ENCODE measurements at regions not wholly inside any gene's neighbourhood (a gene's known extent, or its start where the extent isn't known, plus 50 kb on each side); places are given as distances from the start of the nearest gene placed in this dataset.
A peak's percentile ranks its signal among the peaks of the same experiment; 100 is the strongest.
"Not testable (repeated sequence)": the region's sequence is repeated elsewhere in the genome, so short reads cannot be mapped to it uniquely, and the experiment has no call there.

DNA sequence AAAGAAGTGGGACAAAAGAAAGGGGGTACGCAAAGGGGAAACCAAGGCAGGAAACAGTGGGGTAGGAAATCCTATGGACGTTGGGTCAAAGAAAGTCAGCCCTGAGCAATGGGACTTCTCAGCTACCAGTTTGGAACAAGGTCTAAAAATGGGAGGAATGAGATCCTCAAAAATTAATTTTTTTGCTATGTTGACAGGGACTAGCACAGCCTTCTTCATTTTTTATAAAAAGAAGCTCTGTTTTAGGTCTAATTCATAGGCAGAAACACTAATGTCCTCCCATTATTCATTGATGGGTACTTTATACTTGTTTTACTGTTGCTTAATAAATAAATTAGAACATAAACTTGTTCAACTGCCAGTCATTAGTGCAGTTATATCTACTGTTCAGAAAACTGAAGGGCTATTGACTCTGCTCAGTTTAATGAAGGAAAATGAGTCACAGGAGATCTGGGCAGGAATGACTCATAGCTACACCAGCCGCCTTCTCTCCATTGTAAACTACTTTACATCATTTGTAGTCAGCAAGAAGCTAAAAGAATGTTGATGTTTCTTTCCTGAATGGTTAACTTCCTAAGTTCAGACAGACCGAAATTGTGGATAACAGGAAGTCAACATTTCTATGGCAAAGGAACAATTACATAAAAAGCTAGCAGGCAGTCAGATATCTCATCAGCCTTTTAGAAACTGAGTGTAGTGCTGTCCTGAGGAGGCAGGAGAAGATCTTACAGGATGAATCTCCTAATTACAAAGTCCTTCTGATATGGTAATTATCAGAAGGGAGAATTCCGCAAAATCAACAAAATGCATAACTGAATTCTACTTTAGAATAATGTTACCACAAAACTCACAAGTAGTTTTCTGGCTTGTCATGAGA is 356.4 kb upstream of the PKN2 start:
- DNase-seq = peak in 1 of 2 experiments; percentile 26

DNA sequence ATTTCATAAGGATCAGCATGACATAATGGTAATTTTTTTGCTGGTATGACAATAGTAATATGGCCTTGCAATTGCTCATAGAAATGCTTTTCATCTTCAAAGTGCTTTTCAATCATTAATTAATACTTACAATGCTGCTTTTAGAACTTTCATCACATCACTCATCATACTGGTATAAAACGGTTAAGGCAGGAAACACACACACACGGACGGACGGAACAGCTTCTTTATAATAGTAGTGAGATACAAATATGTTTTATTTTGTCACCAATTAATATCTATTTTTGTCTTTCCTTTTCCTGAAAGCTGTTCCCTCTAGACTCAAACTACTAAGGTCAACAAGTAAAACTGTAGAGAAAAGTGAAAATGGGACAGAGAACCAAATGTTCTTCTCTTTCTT is 353.9 kb upstream of the PKN2 start:
- no peak for DNase-seq

DNA sequence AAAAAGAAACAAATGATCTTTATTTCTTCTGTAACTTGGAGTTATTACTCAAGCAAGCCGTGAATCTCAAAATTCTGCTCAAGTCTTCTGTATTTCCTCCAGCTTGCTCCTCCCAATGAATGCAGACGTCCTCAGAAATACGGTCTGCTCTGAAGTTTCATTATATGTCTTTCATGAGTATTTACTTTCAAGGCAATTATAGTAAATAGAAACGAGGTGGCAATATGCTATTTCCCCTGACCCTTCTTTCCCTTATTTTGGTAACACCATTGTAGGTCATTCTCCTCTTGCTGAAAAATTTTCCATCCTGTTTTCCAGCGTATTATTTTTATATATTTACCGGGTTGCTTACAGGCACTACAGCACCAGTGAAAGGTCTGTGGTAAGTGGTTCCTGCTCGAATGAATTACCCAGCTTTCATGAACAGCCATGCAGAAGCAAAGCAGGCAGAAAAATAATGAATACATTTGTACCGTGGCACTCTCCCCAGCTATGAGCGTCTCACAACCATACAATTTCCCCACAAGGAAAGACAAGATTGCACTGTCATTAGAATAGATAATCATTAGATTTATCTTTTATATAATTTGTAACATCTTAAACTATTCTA is 350.9 kb upstream of the PKN2 start:
- no peak for DNase-seq

DNA sequence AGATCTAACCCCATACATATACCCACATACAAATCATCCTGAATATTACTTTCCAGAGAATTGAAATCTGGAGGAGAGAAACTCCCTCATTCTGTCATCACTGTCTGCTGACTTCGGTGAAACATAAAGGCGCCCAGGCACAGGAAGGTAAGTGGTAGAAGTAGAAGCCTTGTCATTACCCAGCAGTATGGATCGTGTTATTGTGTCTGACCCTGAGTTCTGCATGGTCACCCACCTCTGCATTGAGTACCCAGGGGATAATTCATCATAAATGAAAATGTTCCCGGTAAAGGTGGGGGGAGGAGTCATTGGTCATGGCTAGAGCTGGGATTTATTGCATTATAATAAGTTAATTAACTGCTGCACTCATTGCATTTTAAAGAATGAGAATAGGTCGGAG is 342.6 kb upstream of the PKN2 start:
- no peak for DNase-seq

DNA sequence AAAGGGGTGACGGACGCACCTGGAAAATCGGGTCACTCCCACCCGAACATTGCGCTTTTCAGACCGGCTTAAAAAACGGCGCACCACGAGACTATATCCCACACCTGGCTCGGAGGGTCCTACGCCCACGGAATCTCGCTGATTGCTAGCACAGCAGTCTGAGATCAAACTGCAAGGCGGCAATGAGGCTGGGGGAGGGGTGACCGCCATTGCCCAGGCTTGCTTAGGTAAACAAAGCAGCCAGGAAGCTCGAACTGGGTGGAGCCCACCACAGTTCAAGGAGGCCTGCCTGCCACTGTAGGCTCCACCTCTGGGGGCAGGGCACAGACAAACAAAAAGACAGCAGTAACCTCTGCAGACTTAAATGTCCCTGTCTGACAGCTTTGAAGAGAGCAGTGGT is 342.0 kb upstream of the PKN2 start:
- not testable (repeated sequence) for DNase-seq

DNA sequence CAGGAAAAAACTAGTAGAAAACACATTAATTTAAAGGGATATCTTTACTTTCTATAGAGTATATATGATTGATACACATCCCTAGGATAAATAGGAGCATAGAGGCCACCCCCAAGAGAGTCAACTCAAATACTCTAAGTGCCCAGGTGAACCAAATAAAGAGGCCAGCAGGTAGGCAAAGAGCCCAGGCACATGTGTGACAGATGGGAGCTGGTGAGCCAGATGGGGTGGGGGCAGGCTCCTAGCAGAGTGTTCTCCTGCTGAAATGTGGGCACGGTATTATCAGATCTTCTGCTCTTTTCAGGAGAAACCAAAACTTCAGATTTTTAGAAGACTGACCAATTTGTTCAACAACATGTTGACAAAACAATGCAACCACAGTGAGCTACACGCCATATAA is 333.4 kb upstream of the PKN2 start:
- no peak for DNase-seq

DNA sequence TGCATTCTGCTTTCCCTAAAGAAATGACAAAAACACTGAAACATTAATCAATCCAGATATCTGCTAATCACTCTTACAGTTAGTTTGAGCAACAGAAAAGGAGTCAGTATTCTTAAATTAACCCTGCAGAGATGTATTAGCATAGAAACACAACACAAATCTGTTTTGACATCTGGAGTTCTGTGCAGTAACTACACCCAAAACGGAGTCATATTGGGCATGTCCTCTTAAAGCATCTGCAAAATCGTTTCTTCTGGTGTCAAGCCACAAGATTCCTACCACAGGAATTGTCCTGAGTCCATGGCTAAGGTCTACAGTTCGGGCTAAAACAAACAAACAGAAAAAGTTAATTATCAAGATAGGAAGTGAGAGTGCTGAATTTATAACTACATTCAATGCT is 332.1 kb upstream of the PKN2 start:
- no peak for DNase-seq

DNA sequence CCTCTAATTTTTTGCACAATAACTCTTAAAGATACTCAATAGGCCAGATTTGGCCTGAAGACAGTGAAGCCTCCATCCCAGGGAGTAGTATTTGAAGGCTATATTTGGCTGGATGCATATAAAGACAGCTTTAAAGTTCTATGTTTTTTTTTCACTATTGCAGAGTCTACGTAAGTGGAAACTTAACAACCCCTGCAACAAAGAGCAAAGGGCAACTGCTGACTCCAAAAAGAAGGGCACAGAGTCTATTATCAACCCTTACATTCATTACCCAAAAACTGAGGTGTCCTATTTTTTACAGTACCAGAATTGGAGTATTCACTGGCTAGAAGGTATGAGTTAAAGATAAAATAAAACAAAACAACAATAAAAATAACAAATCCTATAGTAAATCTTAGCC is 329.8 kb upstream of the PKN2 start:
- DNase-seq = no peak

DNA sequence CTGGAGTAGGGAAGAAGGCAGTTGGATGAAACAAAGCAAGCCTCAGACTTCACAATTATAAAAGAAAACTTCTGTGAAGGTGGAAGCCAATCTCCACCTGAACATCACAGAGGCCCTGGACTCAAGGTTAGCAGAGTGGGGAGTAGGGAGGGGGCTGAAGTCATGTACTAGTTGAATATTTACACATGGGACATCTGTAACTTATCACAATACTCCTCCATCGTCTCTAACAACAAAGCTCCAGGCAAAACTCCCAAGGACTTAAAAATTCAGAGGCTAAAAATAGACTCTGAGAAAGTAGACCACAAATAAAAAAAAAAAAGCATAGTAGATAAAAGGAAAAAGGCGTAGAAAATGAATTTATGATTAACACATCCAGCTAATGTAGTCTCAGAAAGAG is 326.3 kb upstream of the PKN2 start:
- no peak for DNase-seq

DNA sequence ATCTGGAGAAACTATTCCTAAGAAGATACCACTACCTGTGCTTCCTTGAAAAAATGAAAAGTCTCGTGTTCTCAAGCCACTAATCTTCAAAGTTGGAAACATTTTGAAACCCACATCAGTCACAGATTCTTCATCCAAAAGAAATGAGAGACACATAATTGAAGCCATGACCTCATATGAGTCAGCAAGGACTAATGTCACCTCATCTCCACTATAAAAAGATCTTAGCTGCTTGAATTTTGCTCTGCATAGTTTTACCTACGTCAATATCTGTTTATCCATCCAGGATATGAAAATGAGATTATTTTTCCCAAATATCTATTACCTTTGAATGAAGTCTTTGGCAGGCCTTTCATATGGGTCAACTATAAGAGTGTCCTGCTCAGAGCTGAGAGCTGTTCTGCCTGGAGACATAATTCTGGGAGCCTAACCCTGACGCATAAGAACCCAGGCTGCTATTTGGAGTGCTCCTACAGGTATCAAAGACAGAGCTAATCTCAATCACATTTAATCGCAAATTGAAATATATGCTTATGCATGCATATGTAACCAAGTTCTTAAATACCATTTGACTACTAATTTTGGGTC is 312.5 kb upstream of the PKN2 start:
- no peak for DNase-seq

DNA sequence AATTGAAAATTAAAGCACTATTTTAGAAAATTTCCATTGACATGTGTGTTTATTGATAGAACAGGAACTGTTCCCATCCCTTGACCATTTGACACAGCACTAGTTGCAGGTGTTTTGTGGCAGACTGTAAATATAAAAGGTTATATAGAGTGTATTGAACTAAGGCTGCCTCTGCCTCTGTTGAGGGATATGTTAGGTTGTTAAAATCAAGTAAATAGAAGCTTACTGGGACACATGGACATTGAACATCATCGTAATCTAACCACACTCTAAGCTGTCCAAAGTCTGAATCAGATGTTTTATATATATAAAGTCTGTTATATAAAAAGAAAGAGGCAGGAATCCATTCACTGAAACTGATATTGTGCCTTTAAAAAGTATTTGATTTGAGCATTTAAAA is 308.1 kb upstream of the PKN2 start:
- DNase-seq = no peak

DNA sequence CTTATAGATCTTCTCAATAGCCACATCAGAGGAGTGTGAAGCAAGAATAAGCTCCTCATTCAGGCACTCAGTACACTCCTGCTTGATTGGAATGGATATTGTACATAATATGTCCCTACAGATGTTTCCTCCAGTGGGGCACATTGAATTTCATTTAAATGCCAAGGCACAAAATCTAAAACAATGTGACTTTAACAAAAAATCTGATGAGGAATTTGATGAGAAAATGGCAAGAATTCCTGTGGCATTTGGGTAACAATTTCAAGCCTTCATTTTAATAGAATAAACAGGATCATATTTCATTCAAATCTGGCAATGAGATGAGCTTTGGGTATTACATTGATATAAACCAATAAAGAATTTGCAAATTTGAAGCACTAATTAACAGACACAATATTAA is 307.7 kb upstream of the PKN2 start:
- no peak for DNase-seq

DNA sequence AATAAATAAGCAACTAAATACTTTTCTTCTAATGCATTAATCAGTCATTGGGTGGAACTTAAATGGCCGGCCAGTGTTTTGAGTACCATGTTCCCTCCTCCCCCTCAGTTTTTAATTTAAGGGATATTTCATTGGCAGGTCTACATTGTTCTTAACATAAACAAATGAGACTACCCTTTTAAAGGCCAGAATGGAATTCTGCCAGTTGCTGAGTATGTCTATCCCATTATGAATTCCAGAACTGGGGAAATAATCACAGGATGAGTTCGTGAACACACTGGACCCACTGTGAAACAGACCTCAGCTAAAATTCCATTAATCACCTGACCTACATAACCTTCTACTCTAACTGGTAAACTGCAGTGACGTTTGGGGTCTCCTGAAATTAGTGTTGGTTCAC is 305.5 kb upstream of the PKN2 start:
- no peak for DNase-seq

DNA sequence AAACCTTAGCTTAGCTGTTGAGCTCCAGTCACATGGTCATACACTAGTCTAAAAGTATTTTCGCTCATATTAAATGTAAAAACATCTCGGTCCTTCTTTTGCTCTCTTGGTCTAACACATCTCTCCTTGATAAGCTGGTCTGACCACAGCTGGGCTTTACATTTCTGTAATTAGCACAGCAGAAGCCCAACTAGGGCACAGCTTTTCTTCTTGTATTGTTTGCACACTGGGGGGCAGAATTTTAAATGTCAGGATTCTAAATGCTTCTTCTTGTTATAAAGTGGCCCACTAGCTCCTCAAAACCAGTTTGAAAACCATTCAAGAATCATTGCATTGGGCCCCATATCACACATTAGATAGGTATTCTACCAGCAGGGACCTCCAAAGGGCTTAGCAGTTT is 289.1 kb upstream of the PKN2 start:
- DNase-seq = no peak

DNA sequence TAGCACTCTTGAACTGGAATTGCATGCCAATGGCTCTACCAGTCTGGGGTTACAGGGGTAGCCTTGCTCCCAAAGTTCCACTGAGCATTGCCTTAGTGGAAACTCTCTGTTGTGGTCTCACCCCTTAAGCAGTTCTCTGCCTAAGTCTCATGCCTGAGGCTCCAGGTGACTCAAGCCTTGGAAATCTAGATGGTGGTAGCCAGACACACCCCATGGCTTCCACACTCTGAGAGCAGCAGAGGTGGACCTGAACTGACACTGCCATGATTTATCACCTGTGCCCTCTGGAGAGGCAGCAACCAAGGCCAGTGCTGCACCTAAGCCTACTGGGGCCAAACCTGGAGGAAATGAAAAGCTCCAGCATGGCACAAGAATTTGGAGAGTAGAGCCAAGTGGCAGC is 285.7 kb upstream of the PKN2 start:
- no peak for DNase-seq

DNA sequence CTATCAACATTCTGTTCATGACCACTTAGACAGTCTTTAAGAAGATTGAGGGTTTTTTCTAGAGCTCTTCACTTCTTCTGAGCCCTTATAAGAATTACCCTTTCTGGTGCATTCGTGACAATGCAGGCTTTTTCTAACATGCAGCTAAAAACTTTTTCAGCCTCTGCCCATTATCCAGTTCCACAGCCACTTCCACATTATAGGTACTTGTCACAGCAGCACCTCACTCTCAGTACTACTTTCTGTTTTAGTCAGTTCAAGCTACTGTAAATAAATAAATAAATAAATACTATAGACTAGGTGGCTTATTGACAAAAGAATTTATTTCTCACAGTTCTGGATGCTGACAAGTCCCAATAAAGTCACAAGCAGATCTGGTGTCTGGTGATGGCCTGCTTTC is 284.4 kb upstream of the PKN2 start:
- no peak for DNase-seq

DNA sequence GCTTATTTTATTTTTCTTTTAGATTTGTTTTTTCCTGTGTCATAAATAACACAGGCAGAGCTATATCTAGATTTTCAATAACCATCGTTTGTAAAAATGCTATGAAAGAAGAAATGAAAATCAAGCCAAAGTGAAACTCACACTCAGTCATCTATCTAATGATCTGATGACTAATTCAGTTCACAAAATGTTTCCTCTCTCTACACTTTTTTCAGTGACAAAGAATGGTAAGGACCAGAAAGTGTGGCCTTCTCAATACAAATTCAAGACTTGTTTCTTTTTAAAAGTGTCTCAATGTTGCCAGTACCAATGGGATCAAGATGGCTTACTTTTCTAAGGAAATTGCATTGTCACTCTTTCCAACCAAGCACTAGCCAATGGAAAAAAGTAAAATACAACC is 282.8 kb upstream of the PKN2 start:
- DNase-seq = no peak

DNA sequence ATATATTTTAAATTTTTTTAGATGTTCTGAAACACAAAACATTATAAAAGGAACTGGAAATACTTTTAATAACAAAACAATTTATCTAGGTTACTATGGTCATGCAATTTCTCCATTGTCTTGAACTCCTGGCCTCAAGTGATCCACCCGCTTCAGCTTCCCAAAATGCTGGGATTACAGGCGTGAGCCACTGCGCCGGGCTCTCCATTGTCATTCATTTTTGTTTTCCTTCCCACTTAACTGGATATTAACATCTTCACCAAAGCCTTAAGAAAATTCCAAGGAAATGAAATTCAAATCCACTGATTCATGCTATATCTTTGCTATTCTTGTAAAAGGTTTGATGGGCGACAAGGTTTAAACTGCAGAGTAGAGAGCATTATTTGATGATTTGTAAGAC is 279.5 kb upstream of the PKN2 start:
- DNase-seq = no peak

DNA sequence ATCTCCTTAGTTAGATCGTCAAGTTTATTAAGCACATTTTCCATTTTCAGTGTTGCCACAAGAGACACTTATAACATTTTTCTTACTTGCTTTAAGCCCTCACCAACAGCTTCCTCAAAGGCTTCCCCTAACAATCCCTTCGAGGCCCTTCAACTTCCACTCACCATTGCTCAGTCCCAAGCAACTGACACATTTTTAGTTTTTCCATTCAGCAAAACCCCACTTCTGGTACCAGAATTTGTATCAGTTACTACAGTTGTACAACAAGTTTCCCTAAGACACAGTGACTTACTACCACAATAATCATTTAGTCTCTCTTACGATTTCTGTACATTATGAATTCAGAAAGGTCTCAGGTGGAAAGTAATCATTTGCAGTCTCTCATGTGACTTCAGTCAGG is 276.8 kb upstream of the PKN2 start:
- no peak for DNase-seq

DNA sequence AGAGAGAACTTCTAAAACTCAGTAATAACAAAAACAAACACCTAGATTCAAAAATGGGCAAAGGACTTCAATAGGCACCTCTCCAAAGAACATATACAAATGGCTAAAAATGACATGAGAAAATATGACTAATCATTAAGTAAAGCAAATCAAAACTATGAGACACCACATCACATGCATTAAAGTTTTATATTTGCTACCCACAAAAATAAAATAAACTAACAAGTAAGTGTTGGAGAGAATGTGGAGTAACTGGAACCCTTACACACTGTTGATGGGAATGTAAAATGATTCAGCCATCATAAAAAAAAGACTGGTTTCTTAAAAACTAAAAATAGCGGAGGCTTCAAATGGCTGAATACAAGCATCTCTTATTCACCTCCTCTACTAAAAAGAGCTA is 262.1 kb upstream of the PKN2 start:
- no peak for DNase-seq

DNA sequence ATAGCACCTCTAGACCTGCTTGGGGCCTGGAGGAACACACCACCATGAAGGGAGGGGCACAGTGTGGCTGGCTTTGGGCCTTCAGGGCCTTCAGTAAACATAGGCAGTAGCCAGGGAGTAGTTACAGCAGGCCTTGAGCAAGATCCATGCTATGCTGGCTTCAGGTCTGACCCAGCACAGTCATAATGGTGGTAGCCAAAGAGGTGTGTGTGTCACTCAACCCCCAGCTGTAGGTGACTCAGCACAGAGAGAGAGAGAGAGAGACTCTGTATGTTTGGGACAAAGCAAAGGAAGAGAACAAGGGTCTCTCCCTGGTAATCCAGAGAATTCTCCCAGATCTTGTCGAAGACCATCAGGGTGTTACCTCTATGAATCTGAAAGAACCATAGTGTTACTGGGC is 250.5 kb upstream of the PKN2 start:
- no peak for DNase-seq

DNA sequence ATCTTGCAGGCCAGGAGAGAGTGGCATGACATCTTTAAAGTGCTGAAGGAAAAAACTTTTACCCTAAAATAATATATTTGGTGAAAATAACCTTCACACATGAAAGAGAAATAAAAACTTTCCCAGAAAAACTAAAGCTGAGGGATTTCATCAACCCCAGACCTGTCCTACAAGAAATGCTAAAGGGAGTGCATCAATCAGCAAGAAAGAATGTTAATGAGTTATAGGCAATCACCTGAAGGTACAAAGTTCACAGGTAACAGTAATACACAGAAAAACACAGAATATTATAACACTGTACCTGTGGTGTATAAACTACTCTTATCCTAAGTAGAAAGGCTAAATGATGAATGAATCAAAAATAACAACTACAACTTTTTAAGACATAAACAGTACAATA is 249.2 kb upstream of the PKN2 start:
- no peak for DNase-seq

DNA sequence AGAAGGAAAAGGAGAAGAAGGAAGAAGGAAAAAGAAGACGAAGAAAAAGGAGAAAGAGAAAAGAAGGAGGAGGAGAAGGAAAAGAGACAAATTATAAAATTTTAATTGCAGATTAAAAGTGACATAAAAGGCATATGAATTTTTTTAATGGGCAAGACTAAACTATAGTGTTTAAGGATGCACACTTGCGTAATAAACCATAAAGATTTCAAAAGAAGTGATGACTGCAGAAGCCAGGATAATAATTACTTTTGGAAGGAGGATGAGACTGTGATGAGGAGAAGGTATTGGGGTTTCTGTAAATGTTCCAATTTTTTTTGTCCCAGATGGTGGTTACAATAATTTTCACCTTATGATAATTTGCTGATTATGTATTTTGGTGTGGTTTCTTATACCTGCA is 243.1 kb upstream of the PKN2 start:
- no peak for DNase-seq

DNA sequence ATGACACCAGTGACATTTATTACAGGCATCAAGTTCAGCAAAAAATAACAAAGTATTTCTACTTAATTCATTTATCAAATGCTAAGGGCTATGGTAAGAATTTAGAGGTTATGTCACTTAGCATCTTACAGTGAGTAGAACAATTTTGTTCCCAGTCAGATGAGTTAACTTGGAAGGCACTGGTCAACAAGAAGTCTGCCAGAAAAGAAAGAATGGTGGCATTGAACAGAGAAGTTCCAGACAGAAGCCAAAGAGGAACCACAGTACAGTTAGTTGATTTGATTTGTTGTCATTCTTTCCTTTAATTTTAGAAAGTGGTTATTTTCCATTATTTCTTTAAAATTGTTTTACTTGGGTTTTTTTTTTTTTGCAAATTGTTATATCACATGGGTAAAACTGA is 232.2 kb upstream of the PKN2 start:
- no peak for DNase-seq

DNA sequence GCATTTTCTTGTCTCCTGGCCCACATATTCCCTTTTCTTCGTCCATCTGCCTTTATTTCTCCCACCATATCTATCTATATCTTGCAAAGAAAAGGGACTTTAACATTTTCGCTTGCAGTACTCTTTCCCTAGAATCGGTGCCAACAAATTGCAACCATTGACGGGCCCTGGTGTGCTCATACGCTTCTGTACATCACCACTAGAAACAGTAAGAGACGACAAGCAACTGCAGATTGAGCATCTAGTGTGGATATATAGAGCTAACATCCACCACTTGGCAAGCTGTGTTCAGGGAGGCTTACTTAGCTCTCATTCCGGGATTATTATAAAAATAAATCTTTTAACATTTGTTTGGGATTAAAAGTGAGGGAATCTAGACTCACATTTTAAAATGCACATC is 230.8 kb upstream of the PKN2 start:
- DNase-seq = no peak

Data from NCI-H446 (cell line).